Femur (tissue), 1 donor: ENCODE measurements at regions not wholly inside any gene's neighbourhood (a gene's known extent, or its start where the extent isn't known, plus 50 kb on each side); places are given as distances from the start of the nearest gene placed in this dataset.
A peak's percentile ranks its signal among the peaks of the same experiment; 100 is the strongest.

Experiments used
- DNase-seq: peaks from one replicate; pipeline ENCODE4 v3.0.0-alpha.2; 2017

DNA sequence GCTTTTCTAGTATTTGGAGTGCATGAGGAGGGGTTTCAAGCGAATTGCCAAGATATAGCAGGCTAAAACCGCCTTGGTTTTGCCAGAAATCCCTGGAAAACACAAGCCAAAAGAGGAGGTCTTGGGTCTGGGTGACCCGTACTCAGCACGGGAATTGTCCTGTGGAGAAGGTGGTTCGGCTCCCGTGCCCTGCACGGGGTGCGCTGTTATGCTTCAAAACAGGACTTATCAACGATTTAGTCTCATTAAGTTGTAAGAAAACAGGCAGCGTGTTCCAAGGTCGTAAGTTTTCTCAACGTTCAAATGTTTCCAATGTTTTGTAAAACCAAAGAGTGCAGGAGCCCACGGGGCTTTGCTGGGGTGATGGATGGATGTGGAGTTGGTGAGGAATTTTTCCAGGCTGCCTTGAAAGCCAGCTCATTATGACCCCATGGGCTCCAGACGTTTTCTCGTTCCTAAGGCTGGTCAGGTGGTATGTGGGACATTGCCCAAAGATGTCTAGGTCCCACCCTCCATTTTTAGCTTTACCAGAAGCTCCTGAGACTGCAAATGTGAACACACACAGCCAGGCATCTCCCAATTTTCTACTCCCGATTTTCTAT lies 75.4 kb upstream of the CLDN14 start:
- no peak for DNase-seq

DNA sequence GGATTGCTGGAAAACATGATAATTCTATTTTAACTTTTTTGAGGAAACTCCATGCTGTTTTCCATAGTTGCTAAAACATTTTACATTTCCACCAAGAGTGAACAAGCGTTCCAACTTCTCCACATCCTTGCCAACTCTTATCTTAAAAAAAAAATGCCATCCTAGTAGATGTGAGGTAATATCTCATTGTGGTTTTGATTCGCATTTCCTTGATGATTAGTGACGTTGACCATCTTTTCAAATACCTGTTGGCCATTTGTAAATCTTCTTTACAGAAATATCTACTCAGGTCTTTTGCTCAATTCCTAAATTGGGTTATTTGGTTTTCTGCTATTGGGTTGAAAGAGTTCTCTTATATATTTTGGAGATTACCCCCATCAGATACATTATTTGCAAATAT lies 77.4 kb upstream of the CLDN14 start:
- DNase-seq, result no peak

DNA sequence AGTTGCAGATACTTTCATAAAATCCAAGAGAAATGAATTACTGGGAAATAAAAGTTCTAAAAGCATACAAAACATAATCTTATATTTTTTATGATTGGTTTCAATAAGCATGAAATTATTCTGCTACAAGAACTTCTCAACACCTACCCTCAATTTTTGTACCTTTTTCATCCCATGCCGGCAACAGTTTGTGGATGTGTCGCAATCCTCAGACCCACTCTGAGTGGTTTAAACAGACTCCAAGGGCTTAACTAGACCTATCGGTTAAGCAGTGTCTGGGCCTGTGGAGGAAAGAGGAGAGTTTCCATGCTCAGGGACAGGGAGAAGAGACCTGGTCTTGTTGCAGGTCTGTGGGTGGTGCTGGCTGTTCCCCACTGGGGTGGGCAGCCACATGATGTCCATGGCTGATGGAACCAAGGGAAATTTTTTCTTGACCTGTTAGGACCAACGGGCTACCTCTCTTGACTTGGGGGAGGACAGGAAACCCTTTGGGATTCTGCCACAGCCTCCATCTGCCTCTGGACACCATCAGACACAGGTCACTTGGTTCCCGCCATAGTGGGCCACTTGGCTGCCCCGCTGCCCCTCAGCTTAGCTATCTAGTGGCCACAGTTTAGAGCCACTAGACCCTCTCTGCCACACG lies 81.1 kb upstream of the CLDN14 start:
- DNase-seq, result no peak

DNA sequence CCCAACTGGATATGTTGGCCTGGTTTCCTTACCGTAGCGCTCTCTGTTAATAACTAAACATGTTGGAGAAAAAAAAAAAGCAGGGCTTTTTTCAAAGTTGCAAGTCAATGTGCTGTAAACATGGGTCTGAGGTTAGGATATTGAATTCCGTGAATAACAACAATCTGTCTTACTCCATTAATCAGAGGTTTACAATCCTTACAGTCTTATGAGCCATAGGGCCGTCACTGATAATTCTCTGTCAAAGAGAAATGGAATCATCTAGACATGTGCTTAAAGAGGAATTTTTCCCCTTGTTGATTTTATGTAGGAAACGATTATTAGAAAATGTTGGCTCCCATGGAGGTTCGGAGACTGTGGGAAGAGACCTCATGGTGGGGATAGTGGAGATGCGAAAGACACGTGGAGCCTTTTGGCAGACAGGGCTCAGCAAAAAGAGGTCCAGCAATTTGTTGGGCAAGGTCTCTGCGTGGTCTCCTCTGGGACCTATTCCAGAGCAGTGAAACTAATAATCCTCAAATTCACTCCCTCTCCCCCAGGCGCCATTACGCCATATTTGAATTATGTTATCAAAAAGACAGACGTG lies 83.5 kb upstream of the CLDN14 start:
- no peak for DNase-seq

DNA sequence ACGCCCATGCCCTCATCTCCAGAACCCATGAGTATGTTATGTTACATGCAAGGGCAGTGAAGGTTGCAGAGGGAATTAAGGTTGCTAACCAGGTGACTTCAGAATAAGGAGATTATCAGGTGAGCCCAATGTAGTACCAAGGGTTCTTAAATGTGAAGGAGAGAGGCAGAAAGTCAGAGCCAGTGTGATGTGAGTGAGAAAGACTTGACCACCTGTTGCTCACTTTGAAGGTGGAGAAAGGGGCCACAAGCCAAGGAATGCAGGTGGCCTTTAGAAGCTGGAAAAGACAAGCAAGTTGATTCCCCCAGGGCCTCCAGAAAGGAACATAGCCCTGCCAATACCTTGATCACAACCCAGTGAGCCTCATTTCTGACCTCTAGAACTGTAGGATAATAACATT lies 84.7 kb upstream of the CLDN14 start:
- DNase-seq, result no peak

DNA sequence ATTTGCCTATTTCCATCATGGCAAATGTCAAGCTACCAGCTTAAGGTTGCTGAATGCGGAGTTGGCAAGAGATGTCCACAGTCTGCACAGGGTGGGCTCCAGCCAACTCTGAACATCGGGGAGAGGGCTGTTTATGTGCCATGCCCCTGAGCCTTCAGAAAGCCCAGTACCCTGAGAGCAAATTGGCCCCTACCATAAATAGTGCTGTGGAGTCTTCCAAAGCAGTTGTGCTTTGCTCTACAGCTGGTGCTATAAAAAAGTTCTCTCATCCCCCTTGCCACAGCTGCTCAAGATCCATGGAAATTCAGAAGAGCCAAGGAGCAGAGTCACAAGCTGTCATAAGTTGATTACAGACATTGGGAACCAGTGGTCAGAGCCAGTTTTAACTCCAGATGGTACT lies 85.6 kb upstream of the CLDN14 start:
- peak; percentile 44 for DNase-seq

DNA sequence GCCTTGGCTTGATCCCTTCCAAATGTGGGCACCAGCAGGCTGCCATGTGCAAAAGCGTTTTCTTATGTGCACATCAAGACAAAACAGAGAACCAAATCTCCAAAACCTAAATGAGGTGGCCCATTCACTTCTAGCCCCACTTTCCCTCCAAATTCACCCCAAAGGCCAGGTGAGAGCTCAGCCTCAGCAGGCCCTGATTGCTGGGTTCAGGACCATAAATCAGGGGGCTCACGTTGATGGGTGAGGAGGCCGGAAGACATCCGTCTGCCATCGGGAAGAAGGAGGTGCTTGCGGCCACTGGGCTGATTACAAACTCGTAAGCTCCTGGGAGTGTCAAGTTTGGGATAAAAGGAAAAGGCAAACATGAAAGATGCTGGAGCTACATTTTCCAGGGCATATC lies 86.7 kb upstream of the CLDN14 start:
- no peak for DNase-seq

DNA sequence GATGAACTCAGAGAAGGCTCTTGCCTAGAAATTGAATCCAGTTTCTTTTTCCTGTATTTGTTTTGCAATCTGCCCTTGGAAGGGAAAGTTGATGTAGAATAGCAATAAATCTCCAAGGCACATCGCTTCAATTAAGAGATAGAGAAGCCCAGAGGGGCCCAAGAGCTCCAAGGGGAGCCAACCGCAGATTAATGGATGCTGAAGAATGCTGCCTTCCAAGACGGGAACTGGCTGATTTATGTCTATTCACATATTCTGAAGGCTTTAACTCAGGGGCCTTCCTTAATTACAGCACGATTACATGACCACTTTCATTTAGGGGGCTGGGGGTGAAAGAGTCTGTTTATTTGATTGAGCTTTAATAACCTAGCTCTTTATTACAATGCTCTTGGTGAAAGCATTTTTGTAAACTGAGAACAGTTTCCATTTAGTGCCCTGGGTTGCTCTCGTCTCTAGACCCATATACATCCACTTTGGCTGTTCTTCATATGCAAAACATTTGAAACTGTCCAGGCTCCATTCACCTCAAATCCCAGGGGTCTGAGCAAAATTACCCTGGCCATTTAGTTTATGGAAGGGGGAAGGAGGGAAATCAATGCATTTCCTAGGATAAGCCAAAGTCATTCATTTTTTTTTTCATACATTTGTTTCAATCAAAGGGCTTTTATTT lies 87.4 kb upstream of the CLDN14 start:
- DNase-seq, result no peak

DNA sequence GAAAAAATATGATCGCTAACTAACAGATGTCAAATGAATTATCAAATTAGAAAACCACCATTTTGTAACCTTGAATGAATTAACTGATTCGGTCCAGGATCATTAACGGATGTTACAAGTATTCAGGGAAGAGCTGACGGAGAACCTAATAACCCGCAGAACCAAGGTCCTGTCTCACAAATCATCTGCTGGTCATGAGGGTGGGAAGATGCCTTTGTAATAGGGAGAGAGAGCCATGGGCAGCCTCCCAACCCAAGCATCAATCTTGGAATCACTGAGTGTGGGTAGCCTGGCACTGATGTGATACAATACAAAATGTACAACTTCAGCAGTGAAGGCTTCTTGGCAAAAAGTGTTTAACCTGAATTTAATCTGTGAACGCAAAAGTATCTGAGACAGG lies 89.6 kb upstream of the CLDN14 start:
- no peak for DNase-seq

DNA sequence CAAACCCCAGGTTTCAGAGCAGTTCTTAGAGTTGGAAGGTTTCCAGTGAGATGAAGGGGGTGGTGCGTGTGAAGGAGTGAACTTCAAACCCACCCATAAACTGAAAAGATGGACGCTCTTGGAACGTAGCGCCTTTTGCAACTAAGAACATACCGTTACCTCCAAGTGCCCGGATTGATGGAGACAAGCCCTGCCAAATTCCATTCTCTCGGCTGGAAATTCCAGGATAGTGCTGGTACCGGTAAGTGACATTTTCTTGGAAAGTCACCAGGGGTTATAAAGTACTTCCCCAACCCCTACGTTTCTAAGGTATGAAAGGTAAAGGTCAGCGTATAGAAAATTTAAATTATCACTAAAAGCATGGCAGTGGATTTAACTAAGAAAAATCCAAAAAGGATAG lies 91.6 kb upstream of the CLDN14 start:
- DNase-seq, result no peak

DNA sequence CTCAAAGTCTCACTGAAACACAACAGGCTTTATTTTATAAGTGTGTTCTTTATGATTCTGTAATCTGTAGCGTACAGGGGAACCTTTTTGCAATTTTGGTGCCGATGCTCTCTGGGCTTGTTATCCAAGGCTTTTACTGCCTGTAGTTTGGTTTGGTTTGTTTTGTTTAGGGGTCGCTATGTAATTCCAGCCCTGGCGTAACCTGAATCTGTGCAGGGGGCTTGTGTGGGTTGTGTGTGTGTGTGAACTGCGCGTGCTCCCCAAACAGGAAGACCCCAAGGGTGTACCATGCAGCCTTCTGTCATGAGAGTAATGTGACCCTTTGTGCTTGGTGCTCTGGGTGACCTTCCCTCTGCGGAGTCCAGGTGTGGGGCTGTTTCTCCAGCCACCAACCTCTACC lies 92.1 kb upstream of the CLDN14 start:
- no peak for DNase-seq

DNA sequence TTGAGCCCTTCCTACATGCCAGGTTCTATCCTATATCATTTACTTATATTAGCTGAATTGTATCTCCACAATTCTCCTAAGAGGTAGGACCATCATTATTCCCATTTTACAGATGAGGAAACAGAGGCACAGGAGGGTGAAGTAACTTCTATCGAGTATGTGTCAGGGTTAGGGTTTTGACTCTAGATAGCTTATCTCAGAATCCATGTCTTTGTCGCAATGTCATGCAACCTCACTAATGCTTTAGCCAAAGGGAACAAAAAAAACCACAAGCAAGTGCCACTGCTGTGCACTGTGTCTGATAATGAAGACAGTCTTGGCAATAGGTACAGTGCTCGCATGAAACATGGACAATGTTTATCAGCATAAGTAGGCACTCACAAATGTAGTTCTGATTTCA lies 95.4 kb upstream of the CLDN14 start:
- DNase-seq, result no peak

DNA sequence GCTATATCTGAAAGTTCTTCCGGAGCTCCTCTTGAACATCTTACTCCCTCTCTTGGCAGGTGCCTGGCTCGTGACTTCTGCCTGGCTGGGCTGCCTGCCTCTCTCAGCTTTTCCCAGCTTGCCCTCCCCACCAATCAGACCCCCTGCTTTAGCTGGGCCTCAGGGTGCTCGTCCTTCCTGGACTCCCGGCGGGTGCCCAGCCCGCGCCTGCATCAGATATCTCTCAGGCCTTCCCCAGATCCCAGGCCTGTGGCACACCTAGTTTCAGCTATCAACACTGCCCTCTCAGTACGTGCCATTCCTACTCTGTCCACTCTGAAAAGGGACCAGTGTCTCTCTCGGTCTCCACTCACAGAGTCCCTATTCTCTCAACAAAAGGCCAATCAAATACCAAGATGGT lies 96.5 kb upstream of the CLDN14 start:
- no peak for DNase-seq

DNA sequence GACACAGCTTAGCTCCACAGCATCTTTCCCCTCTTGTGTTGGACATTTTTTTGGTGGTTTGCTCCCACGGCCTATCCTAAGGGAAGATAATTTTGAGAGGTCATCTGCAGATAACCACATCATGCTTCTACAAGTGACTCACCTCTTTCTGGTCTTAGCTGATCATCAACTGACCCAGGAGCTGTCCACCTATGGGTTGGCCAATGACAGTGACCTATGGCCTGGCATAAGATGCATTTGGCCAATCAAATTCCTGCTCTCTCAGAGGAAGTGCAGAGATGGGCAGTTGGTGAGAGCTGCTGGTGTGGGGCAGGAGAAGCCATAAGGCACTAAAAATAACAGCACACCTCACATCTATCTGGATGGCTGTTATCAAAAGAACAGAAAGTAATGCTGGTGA lies 100.0 kb upstream of the CLDN14 start:
- no peak for DNase-seq

DNA sequence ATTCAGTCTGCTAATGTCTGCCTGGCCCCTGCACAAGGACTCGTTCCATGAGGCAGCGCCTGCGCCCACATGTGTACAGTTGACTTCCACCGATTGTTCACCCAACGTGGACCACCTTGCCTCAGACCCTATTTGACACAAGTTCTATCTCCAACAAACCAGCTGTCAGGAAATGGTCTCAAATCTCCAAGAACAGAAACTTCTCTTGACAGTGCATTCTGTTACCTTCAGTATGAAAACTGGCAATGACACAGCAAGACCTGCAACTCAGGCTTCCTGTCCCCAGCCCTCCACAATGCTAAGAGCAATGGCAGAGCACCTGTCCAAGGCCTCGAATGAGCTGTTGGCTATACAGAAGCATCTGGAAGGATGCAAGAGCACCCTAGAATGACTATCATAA lies 102.3 kb upstream of the CLDN14 start:
- DNase-seq, result no peak

DNA sequence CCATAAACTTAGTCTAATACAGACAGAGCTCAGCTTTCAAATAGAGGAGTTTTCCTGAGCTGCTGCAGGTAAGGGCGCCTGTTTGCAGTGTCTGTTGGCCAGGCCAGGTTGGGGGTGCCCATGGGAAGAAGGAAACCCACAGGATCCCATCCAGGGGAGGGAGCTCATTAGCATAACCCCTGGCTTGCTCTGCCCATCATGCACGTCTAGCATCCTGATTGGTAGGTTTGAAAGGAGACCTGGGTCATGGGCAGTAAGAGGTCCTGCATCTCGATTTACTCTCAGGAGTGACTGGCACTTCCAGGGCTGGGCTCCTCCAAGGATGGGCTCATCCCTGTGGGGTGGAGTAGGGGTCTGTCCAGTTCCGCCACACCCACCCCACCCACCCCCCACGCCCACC lies 103.7 kb upstream of the CLDN14 start:
- no peak for DNase-seq

DNA sequence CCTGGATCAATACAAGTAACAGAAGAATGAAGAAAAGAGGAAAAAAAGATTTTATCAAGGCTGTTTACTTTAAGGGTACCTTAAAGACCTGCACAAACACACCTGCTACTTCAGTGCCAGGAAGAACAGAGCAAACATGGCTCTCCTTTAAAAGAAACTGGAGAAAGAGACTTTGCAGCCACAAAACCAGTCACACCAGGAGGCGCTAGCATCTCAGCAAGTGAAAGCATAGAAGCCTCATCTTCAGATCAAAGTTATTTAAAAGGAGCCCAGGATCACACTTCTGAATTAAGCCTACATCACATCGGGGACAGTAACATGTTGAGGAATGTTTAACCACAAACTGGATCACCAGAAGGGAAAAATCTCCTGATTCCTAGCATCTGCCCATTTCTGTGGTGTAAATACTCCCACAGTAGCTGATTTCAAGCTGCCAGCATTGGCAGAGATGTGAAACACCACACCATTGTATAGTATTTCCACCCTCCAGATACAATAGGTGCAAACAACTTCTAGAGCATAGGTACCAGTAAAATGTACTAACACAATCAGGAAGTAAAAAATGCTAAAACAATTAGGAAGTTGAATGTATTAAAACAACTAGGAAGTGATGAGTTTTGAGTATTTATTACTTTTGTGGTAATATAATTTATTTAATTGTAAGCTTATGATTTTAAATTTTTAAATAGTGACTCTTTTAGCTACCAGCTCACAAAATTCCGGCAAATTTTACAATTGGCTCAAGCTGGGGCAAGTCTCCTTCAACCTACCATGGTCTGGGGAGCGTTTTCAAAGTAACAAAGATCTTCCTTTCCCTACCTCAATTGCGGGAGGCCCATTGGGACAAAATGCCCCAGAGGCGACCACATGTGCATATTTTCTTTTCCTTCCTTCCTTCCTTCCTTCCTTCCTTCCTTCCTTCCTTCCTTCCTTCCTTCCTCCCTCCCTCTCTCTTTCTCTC lies 105.3 kb upstream of the CLDN14 start:
- DNase-seq, result no peak

DNA sequence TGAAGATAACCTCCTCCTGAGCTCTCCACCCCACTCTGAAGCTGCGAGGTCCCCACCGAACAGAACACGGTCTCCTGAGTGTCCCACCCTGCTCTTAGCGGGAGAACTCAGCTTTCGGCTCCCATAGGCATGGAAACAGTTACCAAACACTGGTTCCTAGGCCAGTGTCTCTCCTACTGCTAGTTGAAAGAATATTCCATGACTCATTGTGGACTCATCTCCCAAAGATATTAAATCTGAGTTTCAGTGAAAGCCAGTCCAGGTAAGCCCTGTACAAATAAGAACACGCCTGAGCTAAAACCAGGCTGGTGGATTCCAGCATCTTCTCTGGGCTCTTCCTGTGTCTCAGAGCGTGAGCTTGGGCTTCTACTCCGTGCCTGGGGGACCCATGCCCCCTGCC lies 107.5 kb upstream of the CLDN14 start:
- no peak for DNase-seq

DNA sequence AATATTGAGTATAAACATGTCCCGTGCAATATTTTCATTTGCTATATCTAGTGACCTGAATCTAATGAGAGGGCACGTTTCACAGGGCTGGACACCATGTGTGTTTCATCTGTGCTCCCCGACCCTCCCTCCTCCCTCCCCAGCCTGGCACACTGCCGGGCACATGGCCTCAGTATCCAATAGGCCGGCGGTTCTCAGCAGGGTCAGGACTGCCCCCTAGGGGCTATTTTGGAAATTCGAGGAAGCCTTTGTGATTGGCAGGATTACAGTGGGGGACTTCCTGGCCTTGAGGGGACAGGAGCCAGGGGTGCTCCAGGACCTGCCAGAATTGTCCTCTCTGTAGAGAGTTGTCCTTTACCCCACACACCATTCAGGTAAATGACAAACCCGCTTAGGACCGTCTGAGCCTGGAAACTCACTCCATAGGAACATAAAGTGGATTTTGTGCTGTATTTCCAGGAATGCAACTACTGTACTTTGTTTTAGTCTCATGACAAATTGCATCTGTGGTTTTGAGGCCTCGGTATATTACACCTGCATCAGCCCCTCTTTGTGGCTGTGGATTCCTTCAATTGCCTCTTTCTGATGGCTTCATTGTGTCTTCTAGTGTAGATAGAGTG lies 109.5 kb upstream of the SIM2 start:
- DNase-seq, result peak; percentile 30

DNA sequence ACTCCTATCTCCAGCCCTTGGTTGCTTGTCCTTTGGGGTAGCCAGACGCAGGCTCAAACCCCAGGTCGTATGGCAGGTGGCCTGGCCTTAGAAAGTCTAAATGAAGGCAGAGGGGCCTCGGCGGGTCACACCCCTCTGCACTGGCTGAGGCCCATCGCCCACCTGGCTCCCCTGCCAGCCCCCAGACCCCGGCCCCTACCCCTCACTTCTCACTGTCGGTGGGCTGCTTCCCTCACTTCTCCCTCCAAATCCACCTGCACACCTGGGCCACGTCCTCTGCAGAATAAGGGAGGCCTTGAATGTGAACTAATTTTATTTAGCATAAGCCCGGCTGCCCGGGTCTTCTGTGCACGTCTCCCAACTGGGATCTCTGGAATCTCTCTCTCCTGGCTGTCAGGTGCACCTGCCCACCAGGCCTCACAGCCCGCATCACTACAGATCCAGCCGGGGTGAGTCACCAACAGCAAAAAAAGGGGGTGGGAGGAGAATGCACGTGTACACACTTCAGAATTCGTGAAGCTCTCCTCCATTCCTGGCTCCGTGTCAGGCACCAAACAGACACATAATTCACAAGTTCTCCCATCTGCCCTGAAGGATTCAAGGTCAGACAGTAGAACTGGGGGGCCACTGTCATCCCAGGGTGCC lies 107.5 kb upstream of the SIM2 start:
- DNase-seq, result no peak

DNA sequence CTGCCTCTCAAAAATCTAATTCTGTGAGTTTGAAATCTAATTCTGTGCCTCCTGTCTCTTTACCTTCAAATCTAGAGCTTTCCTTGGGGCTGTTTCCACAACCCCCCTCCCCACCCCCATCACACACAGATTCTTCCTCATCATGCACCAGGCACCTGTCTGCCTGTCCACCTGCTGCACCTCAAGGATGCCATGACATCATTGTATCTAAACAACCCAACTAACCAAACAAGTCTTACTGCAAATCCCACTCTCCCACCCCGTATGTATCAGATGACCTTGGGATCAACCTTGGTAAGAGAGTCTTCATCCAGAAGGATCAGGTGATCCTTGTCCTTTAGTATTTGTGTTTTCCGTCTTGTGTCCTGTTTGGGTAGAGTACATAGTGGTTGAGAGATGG lies 102.7 kb upstream of the SIM2 start:
- no peak for DNase-seq

DNA sequence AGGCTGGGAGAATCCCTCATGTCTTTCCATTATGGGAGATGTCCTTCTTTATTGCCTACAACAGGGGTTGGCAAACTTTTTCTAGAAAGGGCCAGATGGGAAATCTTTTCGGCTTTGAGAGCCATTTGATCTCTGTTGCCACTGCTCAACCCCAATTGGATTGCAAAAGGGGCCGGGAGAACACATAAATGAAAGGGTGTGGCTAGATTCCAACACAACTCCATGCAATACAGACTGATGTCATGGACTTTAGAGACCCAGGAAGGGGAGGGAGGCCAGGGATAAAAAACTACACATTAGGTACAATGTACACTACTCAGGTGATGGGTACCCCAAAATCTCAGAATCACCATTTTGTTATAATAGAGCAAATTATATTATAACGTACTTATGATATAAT lies 97.6 kb upstream of the SIM2 start:
- DNase-seq, result no peak
